Fibroblast of skin of right biceps (primary cell): ENCODE measurements at regions not wholly inside any gene's neighbourhood (a gene's known extent, or its start where the extent isn't known, plus 50 kb on each side); places are given as distances from the start of the nearest gene placed in this dataset.

Experiments used
- DNase-seq: peaks from one replicate; pipeline ENCODE4 v3.0.0-alpha.2; 2013

- DNase-seq = no peak
These were observed 113.3 kb downstream of the LINC00237 start for GRCh38 chr20:20992686-20993360.

- DNase-seq = no peak
These were observed 113.9 kb downstream of the LINC00237 start for GRCh38 chr20:20992277-20992676.

GRCh38 chr20:20989081-20989480, 117.1 kb downstream of the LINC00237 start:
- DNase-seq = no peak

- DNase-seq = no peak
These were observed 126.2 kb downstream of the LINC00237 start for GRCh38 chr20:20979934-20980333.

- no peak for DNase-seq
These were observed 128.4 kb downstream of the LINC00237 start for GRCh38 chr20:20977786-20978185.

- DNase-seq = no peak
These were observed 133.7 kb downstream of the LINC00237 start for GRCh38 chr20:20972490-20972889.

GRCh38 chr20:20971810-20972209, 134.3 kb downstream of the LINC00237 start:
- DNase-seq = no peak

- DNase-seq = no peak
These were observed 135.3 kb downstream of the LINC00237 start for GRCh38 chr20:20970841-20971240.

- no peak for DNase-seq
These were observed 136.4 kb downstream of the LINC00237 start for GRCh38 chr20:20969701-20970280.

- no peak for DNase-seq
These were observed 138.5 kb downstream of the LINC00237 start for GRCh38 chr20:20967564-20968184.

GRCh38 chr20:20966171-20966570, 140.0 kb downstream of the LINC00237 start:
- no peak for DNase-seq

- no peak for DNase-seq
These were observed 147.0 kb downstream of the LINC00237 start for GRCh38 chr20:20959031-20959755.

- DNase-seq = no peak
These were observed 149.6 kb downstream of the LINC00237 start for GRCh38 chr20:20956513-20956931.

GRCh38 chr20:20955892-20956291, 150.3 kb downstream of the LINC00237 start:
- DNase-seq = no peak

GRCh38 chr20:20953738-20954618, 152.2 kb downstream of the LINC00237 start:
- DNase-seq = no peak

- DNase-seq = no peak
These were observed 155.5 kb downstream of the LINC00237 start for GRCh38 chr20:20950620-20951019.

GRCh38 chr20:20946122-20946759, 159.9 kb downstream of the LINC00237 start:
- DNase-seq = no peak

GRCh38 chr20:20941468-20941889, 164.7 kb downstream of the LINC00237 start:
- no peak for DNase-seq

GRCh38 chr20:20939006-20939405, 167.2 kb downstream of the LINC00237 start:
- DNase-seq = no peak

- DNase-seq = no peak
These were observed 167.6 kb downstream of the LINC00237 start for GRCh38 chr20:20938599-20938998.

- DNase-seq = no peak
These were observed 168.0 kb downstream of the LINC00237 start for GRCh38 chr20:20938131-20938530.
